Duodenal mucosa (tissue), 2 donors: ENCODE measurements at regions not wholly inside any gene's neighbourhood (a gene's known extent, or its start where the extent isn't known, plus 50 kb on each side); places are given as distances from the start of the nearest gene placed in this dataset.
"Not testable (repeated sequence)": the region's sequence is repeated elsewhere in the genome, so short reads cannot be mapped to it uniquely, and the experiment has no call there.

ENCODE experiments used
- H3K27ac ChIP-seq: one replicate; pipeline ENCODE4 v1.7.0; 2013; ENCODE audit warnings: low read depth, low read length
- H3K27me3 ChIP-seq, 2 donors: one replicate each; pipeline ENCODE4 v1.7.0; 2013; ENCODE audit warnings: low read length in 2 of 2, control low read depth in 1 of 2; ENCODE audit not compliant: insufficient read depth in 2 of 2, control insufficient read depth in 1 of 2
- H3K36me3 ChIP-seq, 2 donors: one replicate each; pipeline ENCODE4 v1.7.0; 2013; ENCODE audit warnings: low read length in 2 of 2, control low read depth in 1 of 2; ENCODE audit not compliant: insufficient read depth in 2 of 2, control insufficient read depth in 1 of 2
- H3K4me1 ChIP-seq, 2 donors: one replicate each; pipeline ENCODE4 v1.7.0; 2013; ENCODE audit warnings: low read length in 2 of 2, control low read depth in 1 of 2; ENCODE audit not compliant: insufficient read depth in 2 of 2, control insufficient read depth in 1 of 2
- H3K4me3 ChIP-seq, 2 donors: one replicate each; pipeline ENCODE4 v1.7.0; 2013; ENCODE audit warnings: low read length in 2 of 2, low read depth in 1 of 2
- H3K9ac ChIP-seq, 2 donors: one replicate each; pipeline ENCODE4 v1.7.0; 2013; ENCODE audit warnings: low read length in 2 of 2, low read depth in 1 of 2
- H3K9me3 ChIP-seq, 2 donors: one replicate each; pipeline ENCODE4 v1.7.0; 2013; ENCODE audit warnings: low read length in 2 of 2, control low read depth in 1 of 2; ENCODE audit not compliant: control insufficient read depth in 1 of 2

DNA sequence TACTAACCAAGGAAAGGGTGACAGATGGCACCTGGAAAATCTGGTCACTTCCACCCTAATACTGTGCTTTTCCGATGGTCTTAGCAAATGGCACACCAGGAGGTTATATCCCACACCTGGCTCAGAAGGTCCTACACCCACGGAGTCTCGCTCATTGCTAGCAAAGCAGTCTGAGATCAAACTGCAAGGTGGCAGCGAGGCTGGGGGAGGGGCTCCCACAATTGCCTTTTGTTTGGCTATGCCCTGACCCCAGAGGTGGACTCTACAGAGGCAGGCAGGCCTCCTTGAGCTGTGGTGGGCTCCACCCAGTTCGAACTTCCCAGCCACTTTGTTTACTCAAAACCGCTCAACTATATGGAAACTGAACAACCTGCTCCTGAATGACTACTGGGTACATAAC lies 50.3 kb upstream of the UGT2B15 start:
- H3K27me3 ChIP-seq, H3K9me3 ChIP-seq, H3K27ac ChIP-seq, H3K36me3 ChIP-seq, H3K4me3 ChIP-seq, H3K9ac ChIP-seq, H3K4me1 ChIP-seq: not testable (repeated sequence)

- Histone ChIP-seq H3K4me1 (no peaks in the 10 kb centered on the region), H3K36me3 (no peaks in the 10 kb centered on the region), H3K4me3 (no peak overlapping the region), H3K27ac (no peak overlapping the region), H3K9me3 (peaks cover 0 to 2% of the 10 kb centered on the region in 2 donors), H3K27me3 (no peaks in the 10 kb centered on the region), H3K9ac (no peak overlapping the region)
Measured at GRCh38 chr4:68724426-68724825, 54.0 kb upstream of the UGT2B15 start.

DNA sequence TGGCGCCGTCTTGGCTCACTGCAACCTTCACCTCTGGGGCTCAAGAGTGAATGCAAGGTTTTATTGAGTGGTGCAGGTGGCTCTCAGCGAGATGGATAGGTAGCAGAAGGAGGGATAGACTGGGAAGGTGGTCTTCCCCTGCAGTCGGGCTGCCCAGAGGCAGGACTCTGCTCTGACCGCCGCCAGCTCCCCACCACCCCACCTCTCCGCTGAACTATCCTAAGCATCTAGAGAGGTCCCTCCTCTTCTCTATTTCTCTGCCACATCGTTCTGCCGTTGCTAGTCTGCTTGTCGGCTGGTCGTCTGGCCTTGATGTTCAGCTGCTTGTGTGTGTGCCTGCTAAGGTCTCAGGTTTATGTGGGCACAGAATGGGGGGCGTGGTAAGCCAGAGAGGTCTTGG lies 54.5 kb upstream of the UGT2B15 start:
- no peak overlapping the region for H3K9ac ChIP-seq
- H3K36me3 ChIP-seq: no peaks in the 10 kb centered on the region
- no peak overlapping the region for H3K4me3 ChIP-seq
- H3K4me1 ChIP-seq: no peaks in the 10 kb centered on the region
- H3K27ac ChIP-seq: no peak overlapping the region
- H3K27me3 ChIP-seq: no peaks in the 10 kb centered on the region
- H3K9me3 ChIP-seq: peaks cover 0 to 3% of the 10 kb centered on the region in 2 donors

- Histone ChIP-seq H3K27ac (no peak overlapping the region), H3K9ac (no peak overlapping the region), H3K4me1 (peaks cover 6 to 14% of the 10 kb centered on the region in 2 donors), H3K27me3 (no peaks in the 10 kb centered on the region), H3K9me3 (peaks cover 10 to 11% of the 10 kb centered on the region in 2 donors), H3K4me3 (no peak overlapping the region), H3K36me3 (no peaks in the 10 kb centered on the region)
Measured at GRCh38 chr4:68732653-68733466, 62.4 kb upstream of the UGT2B15 start.

DNA sequence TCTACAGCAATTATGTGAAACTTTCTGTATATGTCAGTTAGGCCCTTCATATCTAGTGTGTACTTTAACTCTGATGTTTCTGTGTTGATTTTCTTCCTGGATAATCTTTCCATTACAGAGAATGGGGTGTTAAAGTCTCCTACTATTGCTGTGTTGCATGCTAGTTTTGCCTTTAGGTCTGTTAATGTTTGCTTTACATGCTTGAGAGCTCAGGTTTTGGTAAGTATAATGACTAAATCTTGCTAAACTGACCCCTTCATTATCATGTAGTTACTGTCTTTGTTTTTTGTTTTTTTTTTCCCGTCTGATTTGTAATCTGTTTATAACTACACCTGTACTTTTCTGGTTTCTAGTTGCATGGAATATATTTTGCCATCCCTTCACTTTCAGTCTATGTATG lies 63.6 kb upstream of the UGT2B15 start:
- H3K9me3 ChIP-seq: peaks cover 10 to 15% of the 10 kb centered on the region in 2 donors
- H3K9ac ChIP-seq: no peak overlapping the region
- peaks cover 6 to 14% of the 10 kb centered on the region in 2 donors for H3K4me1 ChIP-seq
- peak overlapping the region; percentile 14 to 29 for H3K4me3 ChIP-seq
- H3K27ac ChIP-seq: no peak overlapping the region
- H3K27me3 ChIP-seq: no peaks in the 10 kb centered on the region
- no peaks in the 10 kb centered on the region for H3K36me3 ChIP-seq

DNA sequence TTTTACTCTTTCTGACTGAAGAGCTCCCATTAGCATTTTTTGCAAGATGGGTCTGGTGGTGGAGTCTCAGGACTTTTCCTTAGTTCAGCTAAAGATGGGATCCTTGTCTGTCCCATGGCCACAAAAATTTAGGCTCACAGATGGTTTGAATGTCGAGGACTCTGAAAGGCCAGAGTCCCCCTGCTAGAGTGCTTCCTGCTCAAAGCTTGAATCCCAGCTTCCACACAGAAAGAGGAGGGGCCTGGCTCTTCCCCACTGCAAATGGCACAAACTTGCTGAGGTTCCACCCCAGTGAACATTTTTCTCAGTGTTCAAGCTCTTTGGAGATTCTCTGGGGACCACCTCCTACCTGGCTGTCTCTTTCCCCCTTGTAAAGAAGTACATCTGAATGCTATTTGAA lies 64.7 kb upstream of the UGT2B15 start:
- no peak overlapping the region for H3K4me3 ChIP-seq
- H3K9ac ChIP-seq: no peak overlapping the region
- no peak overlapping the region for H3K27ac ChIP-seq
- peaks cover 7 to 15% of the 10 kb centered on the region in 2 donors for H3K9me3 ChIP-seq
- H3K4me1 ChIP-seq: peaks cover 6 to 14% of the 10 kb centered on the region in 2 donors
- no peaks in the 10 kb centered on the region for H3K27me3 ChIP-seq
- H3K36me3 ChIP-seq: no peaks in the 10 kb centered on the region

- H3K27me3 ChIP-seq: no peaks in the 10 kb centered on the region
- no peak overlapping the region for H3K9ac ChIP-seq
- H3K27ac ChIP-seq: no peak overlapping the region
- no peaks in the 10 kb centered on the region for H3K36me3 ChIP-seq
- H3K9me3 ChIP-seq: peaks cover 0 to 5% of the 10 kb centered on the region in 2 donors
- H3K4me3 ChIP-seq: no peak overlapping the region
- H3K4me1 ChIP-seq: peaks cover 6 to 14% of the 10 kb centered on the region in 2 donors
Measured at GRCh38 chr4:68736813-68737212, 66.4 kb upstream of the UGT2B15 start.

DNA sequence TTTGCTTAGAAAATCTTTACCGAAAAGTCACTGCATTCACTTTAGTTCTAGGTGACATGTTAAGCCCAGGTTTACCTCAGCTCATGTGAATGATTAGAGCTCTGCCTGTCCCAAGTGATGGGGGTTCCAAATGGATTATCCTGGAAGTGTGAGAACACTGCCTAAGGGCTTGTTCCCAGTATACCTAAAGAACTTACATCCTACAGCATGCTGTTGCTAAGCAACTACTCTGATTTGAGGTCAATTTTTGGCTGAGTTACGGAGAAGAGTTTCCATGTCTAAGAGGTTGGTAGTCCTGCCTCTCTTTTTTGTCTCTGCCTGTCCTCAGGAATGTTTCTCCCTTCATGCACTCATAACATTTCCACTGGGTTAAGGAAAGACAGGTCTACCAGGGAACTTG lies 67.6 kb upstream of the UGT2B15 start:
- Histone ChIP-seq H3K4me3 (no peak overlapping the region), H3K27me3 (no peaks in the 10 kb centered on the region), H3K9me3 (peaks cover 4 to 10% of the 10 kb centered on the region in 2 donors), H3K27ac (no peak overlapping the region), H3K9ac (no peak overlapping the region), H3K4me1 (peaks cover 6 to 14% of the 10 kb centered on the region in 2 donors), H3K36me3 (no peaks in the 10 kb centered on the region)

DNA sequence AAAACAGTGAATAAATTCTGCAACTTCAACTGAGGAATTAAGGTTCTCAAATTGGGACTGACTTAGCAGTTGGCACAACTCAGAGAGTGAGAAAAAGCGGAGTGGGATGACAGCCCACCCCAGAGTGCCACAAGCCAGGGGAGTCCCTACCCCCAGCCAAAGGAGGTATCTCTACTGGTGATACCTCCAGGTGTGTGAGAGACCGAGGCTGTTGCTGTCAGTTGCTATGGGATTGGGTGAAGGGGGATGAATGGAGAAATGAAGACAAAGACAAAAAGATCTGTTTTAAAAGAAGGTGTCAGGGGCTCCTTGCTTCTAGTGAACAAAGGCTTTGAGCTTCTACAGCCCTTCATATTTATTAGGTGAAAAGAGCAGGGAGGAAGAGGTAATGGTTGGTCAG lies 71.4 kb upstream of the UGT2B10 start:
- Histone ChIP-seq H3K4me3 (peak overlapping the region in 1 of 2 donors; percentile 16), H3K27ac (no peak overlapping the region), H3K27me3 (no peaks in the 10 kb centered on the region), H3K9me3 (peaks cover 4 to 10% of the 10 kb centered on the region in 2 donors), H3K9ac (no peak overlapping the region), H3K36me3 (no peaks in the 10 kb centered on the region), H3K4me1 (peaks cover 16 to 18% of the 10 kb centered on the region in 2 donors)

DNA sequence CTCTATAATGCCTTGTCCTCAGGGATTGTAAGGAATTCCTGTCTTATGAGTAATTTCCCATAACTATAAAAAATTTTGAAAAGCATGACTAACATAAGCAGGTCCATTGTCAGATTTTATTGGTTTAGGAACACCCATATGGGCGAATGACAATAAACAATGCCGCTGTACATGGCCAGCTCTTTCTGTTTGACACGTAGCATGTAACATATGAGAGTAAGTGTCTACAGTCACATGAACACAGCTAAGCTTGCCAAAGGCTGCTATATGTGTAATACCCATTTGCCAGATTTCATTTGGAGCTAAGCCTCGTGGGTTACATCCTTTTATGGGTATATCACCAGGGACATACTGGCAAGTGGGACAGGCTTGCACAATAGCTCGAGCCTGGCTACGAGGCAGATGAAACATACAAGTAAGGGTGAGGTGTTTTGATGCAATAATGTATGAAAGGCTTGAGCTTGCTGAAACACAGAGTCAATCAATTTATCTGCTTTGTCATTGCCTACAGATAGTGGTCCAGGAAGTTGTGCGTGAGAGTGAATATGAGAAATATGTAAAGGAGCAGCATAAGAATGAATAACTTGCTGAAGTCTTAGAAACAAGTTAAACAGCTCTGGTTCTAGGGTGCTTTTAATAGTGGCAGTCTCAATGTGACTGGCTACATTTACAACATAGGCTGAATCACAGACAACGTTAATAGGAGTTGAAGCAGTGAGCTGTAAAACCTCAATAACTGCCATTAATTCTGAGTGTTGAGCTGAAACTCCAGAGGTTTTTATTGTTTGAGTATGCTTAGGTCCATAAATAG lies 67.4 kb upstream of the UGT2B10 start:
- Histone ChIP-seq H3K9me3 (peaks cover 0 to 5% of the 10 kb centered on the region in 2 donors), H3K36me3 (no peaks in the 10 kb centered on the region), H3K27me3 (no peaks in the 10 kb centered on the region), H3K27ac (no peak overlapping the region), H3K4me1 (peaks cover 22 to 23% of the 10 kb centered on the region in 2 donors), H3K4me3 (no peak overlapping the region), H3K9ac (no peak overlapping the region)
